ENCODE measurements at regions not wholly inside any gene's neighbourhood (a gene's known extent, or its start where the extent isn't known, plus 50 kb on each side); places are given as distances from the start of the nearest gene placed in this dataset.

- TF ChIP-seq CTCF (IDR thresholded peaks at IDR 0.05; ENCODE audit: insufficient read depth, low read length, poor library complexity, severe bottlenecking) = no peak
- no peaks in the 10 kb centered on the region for H3K36me3 ChIP-seq (ENCODE audit: control insufficient read depth, insufficient read depth, low read length)
- H3K4me3 ChIP-seq (ENCODE audit: low read depth, low read length) = no peak overlapping the region
- no peak for DNase-seq (ENCODE audit: low read depth)
- H3K27me3 ChIP-seq (ENCODE audit: control insufficient read depth, insufficient read depth, low read length) = no peaks in the 10 kb centered on the region
Observed at GRCh38 chr12:114855678-114856077, 171.7 kb upstream of the TBX3 start.

GRCh38 chr12:114852976-114853529, 169.1 kb upstream of the TBX3 start:
- Histone ChIP-seq H3K27me3 (ENCODE audit: control insufficient read depth, insufficient read depth, low read length) (no peaks in the 10 kb centered on the region), H3K4me3 (ENCODE audit: low read depth, low read length) (no peak overlapping the region), H3K36me3 (ENCODE audit: control insufficient read depth, insufficient read depth, low read length) (no peaks in the 10 kb centered on the region)
- no peak for TF ChIP-seq CTCF (IDR thresholded peaks at IDR 0.05; ENCODE audit: insufficient read depth, low read length, poor library complexity, severe bottlenecking)
- DNase-seq (ENCODE audit: low read depth) = no peak

GRCh38 chr12:114851981-114852380, 168.0 kb upstream of the TBX3 start:
- TF ChIP-seq CTCF (IDR thresholded peaks at IDR 0.05; ENCODE audit: insufficient read depth, low read length, poor library complexity, severe bottlenecking) = no peak
- H3K4me3 ChIP-seq (ENCODE audit: low read depth, low read length) = no peak overlapping the region
- H3K36me3 ChIP-seq (ENCODE audit: control insufficient read depth, insufficient read depth, low read length) = no peaks in the 10 kb centered on the region
- H3K27me3 ChIP-seq (ENCODE audit: control insufficient read depth, insufficient read depth, low read length) = no peaks in the 10 kb centered on the region
- DNase-seq (ENCODE audit: low read depth) = no peak

- no peak for DNase-seq (ENCODE audit: low read depth)
- Histone ChIP-seq H3K27me3 (ENCODE audit: control insufficient read depth, insufficient read depth, low read length) (no peaks in the 10 kb centered on the region), H3K36me3 (ENCODE audit: control insufficient read depth, insufficient read depth, low read length) (no peaks in the 10 kb centered on the region), H3K4me3 (ENCODE audit: low read depth, low read length) (no peak overlapping the region)
- no peak for TF ChIP-seq CTCF (IDR thresholded peaks at IDR 0.05; ENCODE audit: insufficient read depth, low read length, poor library complexity, severe bottlenecking)
Observed at GRCh38 chr12:114850661-114851275, 166.8 kb upstream of the TBX3 start.

GRCh38 chr12:114848666-114849065, 164.7 kb upstream of the TBX3 start:
- no peak for DNase-seq (ENCODE audit: low read depth)
- Histone ChIP-seq H3K4me3 (ENCODE audit: low read depth, low read length) (no peak overlapping the region), H3K27me3 (ENCODE audit: control insufficient read depth, insufficient read depth, low read length) (no peaks in the 10 kb centered on the region), H3K36me3 (ENCODE audit: control insufficient read depth, insufficient read depth, low read length) (no peaks in the 10 kb centered on the region)
- no peak for TF ChIP-seq CTCF (IDR thresholded peaks at IDR 0.05; ENCODE audit: insufficient read depth, low read length, poor library complexity, severe bottlenecking)

All from kidney epithelial cell (primary cell).